ENCODE measurements at regions not wholly inside any gene's neighbourhood (a gene's known extent, or its start where the extent isn't known, plus 50 kb on each side); places are given as distances from the start of the nearest gene placed in this dataset.

- no peak for TF ChIP-seq CTCF (IDR thresholded peaks at IDR 0.05; ENCODE audit: low read depth, low read length, poor library complexity, severe bottlenecking)
- no peak for TF ChIP-seq EZH2phosphoT487 (IDR thresholded peaks at IDR 0.05; ENCODE audit: borderline replicate concordance, low read length)
These were observed 318.1 kb downstream of the TRIB2 start for GRCh38 chr2:13034861-13035260.

Measured in DOHH2 (cell line).